GM23248 (cell line): ENCODE measurements at regions not wholly inside any gene's neighbourhood (a gene's known extent, or its start where the extent isn't known, plus 50 kb on each side); places are given as distances from the start of the nearest gene placed in this dataset.

Experiments used
- EZH2 ChIP-seq: fragments of 200-600 bp; sonication (generic); IDR thresholded peaks from 2 replicates; pipeline ENCODE4 v1.6.1; 2018; ENCODE audit warnings: antibody characterized with exemption, mild to moderate bottlenecking; ENCODE audit not compliant: insufficient read depth, poor library complexity, severe bottlenecking
- EZH2phosphoT487 ChIP-seq: fragments of 200-600 bp; sonication (generic); IDR thresholded peaks from 2 replicates; pipeline ENCODE4 v1.6.1; 2018; ENCODE audit warnings: antibody characterized with exemption, moderate library complexity, mild to moderate bottlenecking, low read depth; ENCODE audit not compliant: insufficient read depth

GRCh38 chr6:40962241-40962640, 76.8 kb downstream of the UNC5CL start:
- no peak for TF ChIP-seq EZH2phosphoT487
- TF ChIP-seq EZH2: no peak
